Keratinocyte (primary cell): ENCODE measurements at regions not wholly inside any gene's neighbourhood (a gene's known extent, or its start where the extent isn't known, plus 50 kb on each side); places are given as distances from the start of the nearest gene placed in this dataset.

Experiments used
- DNase-seq: peaks from one replicate; pipeline ENCODE4 v3.0.0-alpha.2; 2011; ENCODE audit warnings: low read depth, missing footprints, low spot score
- FAIRE-seq: peaks from 2 replicates; lab custom pipeline; 2011; peaks lifted over from hg19 to GRCh38; lab: Jason Lieb, UNC
- H2AFZ ChIP-seq: 2 replicates; pipeline ENCODE4 v1.6.0; 2012; ENCODE audit warnings: low read length, control low read depth, inconsistent platforms; ENCODE audit not compliant: control insufficient read depth
- H3K27ac ChIP-seq: 2 replicates; pipeline ENCODE4 v1.5.1; 2011; ENCODE audit warnings: low read length; ENCODE audit not compliant: control insufficient read depth, insufficient read depth
- H3K27me3 ChIP-seq: 3 replicates; pipeline ENCODE4 v1.6.0; 2011; ENCODE audit warnings: low read length; ENCODE audit not compliant: control insufficient read depth, insufficient read depth; ENCODE audit errors: extremely low read depth
- H3K36me3 ChIP-seq, 2 experiments: 2 replicates in 1 of 2; 3 replicates in 1 of 2; pipeline ENCODE4 v1.5.1; 2011; ENCODE audit warnings: low read length in 2 of 2, mild to moderate bottlenecking in 1 of 2; ENCODE audit not compliant: control insufficient read depth in 2 of 2, insufficient read depth in 2 of 2; ENCODE audit errors: extremely low read depth in 1 of 2
- H3K4me1 ChIP-seq: 3 replicates; pipeline ENCODE4 v1.5.1; 2011; ENCODE audit warnings: low read length; ENCODE audit not compliant: control insufficient read depth, insufficient read depth; ENCODE audit errors: extremely low read depth
- H3K4me2 ChIP-seq: 3 replicates; pipeline ENCODE4 v1.6.0; 2011; ENCODE audit warnings: low read depth, low read length; ENCODE audit not compliant: control insufficient read depth, insufficient read depth; ENCODE audit errors: extremely low read depth
- H3K4me3 ChIP-seq, 3 experiments: fragments of 200-600 bp in 1 of 3; sonication (generic) in 1 of 3; 2 replicates in 2 of 3; 3 replicates in 1 of 3; pipeline ENCODE4 v1.5.1; 2011 to 2016; ENCODE audit warnings: low read length in 3 of 3, mild to moderate bottlenecking in 3 of 3, control low read depth in 2 of 3, inconsistent platforms in 1 of 3, low read depth in 1 of 3, mixed read lengths in 1 of 3, mixed run types in 1 of 3, moderate library complexity in 1 of 3; ENCODE audit not compliant: control insufficient read depth in 2 of 3, insufficient read depth in 2 of 3; ENCODE audit errors: extremely low read depth in 1 of 3
- H3K79me2 ChIP-seq: 2 replicates; pipeline ENCODE4 v1.6.0; 2012; ENCODE audit warnings: low read length; ENCODE audit not compliant: control insufficient read depth, insufficient read depth
- H3K9ac ChIP-seq: 3 replicates; pipeline ENCODE4 v1.6.0; 2011; ENCODE audit warnings: low read length; ENCODE audit not compliant: control insufficient read depth, insufficient read depth; ENCODE audit errors: extremely low read depth
- H3K9me1 ChIP-seq: 3 replicates; pipeline ENCODE4 v1.6.0; 2011; ENCODE audit warnings: low read length; ENCODE audit not compliant: control insufficient read depth, insufficient read depth; ENCODE audit errors: extremely low read depth
- H3K9me3 ChIP-seq: 2 replicates; pipeline ENCODE4 v1.5.1; 2012; ENCODE audit warnings: low read depth, low read length; ENCODE audit not compliant: control insufficient read depth
- H4K20me1 ChIP-seq: 3 replicates; pipeline ENCODE4 v1.6.0; 2011; ENCODE audit warnings: low read length; ENCODE audit not compliant: control insufficient read depth, insufficient read depth; ENCODE audit errors: extremely low read depth
- EZH2 ChIP-seq: IDR thresholded peaks from one replicate; pipeline ENCODE4 v1.6.1; 2012; ENCODE audit warnings: inconsistent platforms, mild to moderate bottlenecking, low read length, moderate library complexity
- dilution Hi-C: fragments of 300-500 bp; cut with MboI; formaldehyde crosslinking; loops from one replicate; pipeline ENCODE4 v1.7.0; 2020; ENCODE audit warnings: low sequenced_read_pairs; ENCODE audit not compliant: extremely low pct_ligation_motif_present
- TF ChIP-seq, protein P1 (sequence below), 3 experiments: IDR thresholded peaks in 1 of 3; conservative IDR thresholded peaks in 1 of 3; optimal IDR thresholded peaks in 1 of 3; 2 replicates in 2 of 3; 3 replicates in 1 of 3; pipeline versions ENCODE3 to v1.5.1; 2011; ENCODE audit warnings: low read length in 3 of 3, mild to moderate bottlenecking in 3 of 3, moderate library complexity in 2 of 3, control low read depth in 1 of 3, inconsistent platforms in 1 of 3; ENCODE audit not compliant: insufficient read depth in 2 of 3; ENCODE audit errors: extremely low read depth in 1 of 3

DNA sequence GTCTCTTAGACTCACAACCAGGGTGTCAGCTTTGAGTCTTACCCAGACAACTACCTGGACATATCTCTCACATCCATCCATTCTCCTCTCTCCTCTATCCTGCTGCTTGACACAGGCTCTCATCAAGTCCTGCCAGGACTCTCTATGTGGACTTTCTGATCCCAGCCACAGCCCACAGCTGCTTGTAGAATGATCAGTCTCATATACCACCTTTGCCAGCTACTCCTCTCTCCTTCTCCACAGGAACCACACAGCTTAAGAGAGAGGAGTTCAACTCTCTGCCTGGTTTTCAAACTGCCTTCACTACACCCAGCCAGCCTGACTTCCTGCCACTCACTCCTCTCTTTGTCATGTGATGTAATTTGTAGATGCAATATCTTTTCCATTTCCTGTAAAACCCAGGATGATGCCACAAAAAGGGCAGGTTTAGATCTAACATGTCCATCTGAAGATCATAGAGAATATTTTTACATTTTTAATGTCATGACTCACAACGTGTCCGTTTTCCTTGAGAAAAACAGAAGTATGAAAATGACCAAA, 154.0 kb downstream of the RAB11FIP2 start:
- Histone ChIP-seq H3K4me1 (no peaks in the 10 kb centered on the region), H2AFZ (no peak overlapping the region), H3K27me3 (no peaks in the 10 kb centered on the region), H3K4me2 (no peak overlapping the region), H3K36me3 (no peaks in the 10 kb centered on the region), H3K4me3 (no peak overlapping the region), H3K9me1 (no peaks in the 10 kb centered on the region), H3K27ac (no peak overlapping the region), H4K20me1 (no peaks in the 10 kb centered on the region), H3K9ac (no peak overlapping the region), H3K79me2 (no peaks in the 10 kb centered on the region), H3K9me3 (no peaks in the 10 kb centered on the region)
- DNase-seq (no peak), FAIRE-seq (no peak)
- TF ChIP-seq, protein P1, sequence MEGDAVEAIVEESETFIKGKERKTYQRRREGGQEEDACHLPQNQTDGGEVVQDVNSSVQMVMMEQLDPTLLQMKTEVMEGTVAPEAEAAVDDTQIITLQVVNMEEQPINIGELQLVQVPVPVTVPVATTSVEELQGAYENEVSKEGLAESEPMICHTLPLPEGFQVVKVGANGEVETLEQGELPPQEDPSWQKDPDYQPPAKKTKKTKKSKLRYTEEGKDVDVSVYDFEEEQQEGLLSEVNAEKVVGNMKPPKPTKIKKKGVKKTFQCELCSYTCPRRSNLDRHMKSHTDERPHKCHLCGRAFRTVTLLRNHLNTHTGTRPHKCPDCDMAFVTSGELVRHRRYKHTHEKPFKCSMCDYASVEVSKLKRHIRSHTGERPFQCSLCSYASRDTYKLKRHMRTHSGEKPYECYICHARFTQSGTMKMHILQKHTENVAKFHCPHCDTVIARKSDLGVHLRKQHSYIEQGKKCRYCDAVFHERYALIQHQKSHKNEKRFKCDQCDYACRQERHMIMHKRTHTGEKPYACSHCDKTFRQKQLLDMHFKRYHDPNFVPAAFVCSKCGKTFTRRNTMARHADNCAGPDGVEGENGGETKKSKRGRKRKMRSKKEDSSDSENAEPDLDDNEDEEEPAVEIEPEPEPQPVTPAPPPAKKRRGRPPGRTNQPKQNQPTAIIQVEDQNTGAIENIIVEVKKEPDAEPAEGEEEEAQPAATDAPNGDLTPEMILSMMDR (optimal IDR thresholded peaks at IDR 0.05 in 1 of 3, IDR thresholded peaks at IDR 0.05 in 1 of 3, conservative IDR thresholded peaks at IDR 0.05 in 1 of 3; ENCODE audit: extremely low read depth in 1 of 3, insufficient read depth in 2 of 3, low read length in 3 of 3): no peak
- no peak for TF ChIP-seq EZH2
- dilution Hi-C loops: no loop called here

DNA sequence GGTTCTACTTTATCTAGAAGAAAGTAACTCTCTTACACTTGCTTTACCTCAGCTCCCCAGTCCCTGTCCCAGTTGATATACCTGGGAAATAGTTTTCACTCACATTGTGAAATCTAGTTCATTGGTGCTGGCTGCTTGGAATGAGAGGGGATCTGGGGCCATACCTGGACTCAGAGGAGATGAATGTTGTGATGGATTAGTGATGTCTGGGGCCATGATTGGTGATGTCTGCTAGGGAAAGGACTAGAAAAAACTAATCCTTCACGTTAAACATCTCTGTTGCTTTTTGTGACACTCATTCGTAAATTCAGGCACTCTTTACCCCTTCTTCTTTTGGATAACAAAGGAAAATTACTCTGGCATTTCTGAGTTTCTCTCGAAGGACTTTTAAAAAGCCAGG, 152.4 kb downstream of the RAB11FIP2 start:
- Histone ChIP-seq H3K4me1 (no peaks in the 10 kb centered on the region), H2AFZ (no peak overlapping the region), H3K4me2 (no peak overlapping the region), H3K79me2 (no peaks in the 10 kb centered on the region), H4K20me1 (no peaks in the 10 kb centered on the region), H3K9me1 (no peaks in the 10 kb centered on the region), H3K27ac (no peak overlapping the region), H3K4me3 (no peak overlapping the region), H3K36me3 (no peaks in the 10 kb centered on the region), H3K27me3 (no peaks in the 10 kb centered on the region), H3K9ac (no peak overlapping the region), H3K9me3 (no peaks in the 10 kb centered on the region)
- dilution Hi-C loops: no loop called here
- no peak for TF ChIP-seq EZH2
- TF ChIP-seq, protein P1 (optimal IDR thresholded peaks at IDR 0.05 in 1 of 3, IDR thresholded peaks at IDR 0.05 in 1 of 3, conservative IDR thresholded peaks at IDR 0.05 in 1 of 3; ENCODE audit: extremely low read depth in 1 of 3, insufficient read depth in 2 of 3, low read length in 3 of 3): no peak
- DNase-seq: no peak
- no peak for FAIRE-seq
